Endothelial cell of umbilical vein (primary cell): ENCODE measurements at regions not wholly inside any gene's neighbourhood (a gene's known extent, or its start where the extent isn't known, plus 50 kb on each side); places are given as distances from the start of the nearest gene placed in this dataset.
"Not testable (repeated sequence)": the region's sequence is repeated elsewhere in the genome, so short reads cannot be mapped to it uniquely, and the experiment has no call there.

Source experiments
- BruUV-seq: library from RNA; stranded (reverse); fragments of 400-500 nt; replicated peaks from 2 replicates; lab custom pipeline; 2021; lab: Mats Ljungman, UMichigan
- CTCF ChIA-PET: fragments of 300-600, 350-600 bp; sonication (Branson Sonifier 250); formaldehyde crosslinking; loops from one replicate; lab custom pipeline; 2021; ENCODE audit warnings: antibody characterized with exemption, inconsistent platforms; lab: Charles Lee
- POLR2A ChIA-PET: fragments of 300-600, 350-600 bp; sonication (Branson Sonifier 250); formaldehyde crosslinking; loops from one replicate; lab custom pipeline; 2021; ENCODE audit warnings: antibody characterized with exemption, inconsistent platforms; lab: Charles Lee
- DNase-seq: peaks from one replicate; pipeline ENCODE4 v3.0.0-alpha.2; 2011; ENCODE audit warnings: low read depth, low spot score
- FAIRE-seq: peaks from 2 replicates; lab custom pipeline; 2011; peaks lifted over from hg19 to GRCh38; lab: Jason Lieb, UNC
- H2AFZ ChIP-seq: 2 replicates; pipeline ENCODE4 v1.6.0; 2012; ENCODE audit warnings: low read depth, low read length, control low read depth, inconsistent platforms
- H3K27ac ChIP-seq: 2 replicates; pipeline ENCODE4 v1.5.1; 2011; ENCODE audit warnings: low read depth, mild to moderate bottlenecking, control low read depth, low read length, moderate library complexity; ENCODE audit not compliant: insufficient read depth
- H3K27me3 ChIP-seq, 2 experiments: 2 replicates each; pipeline versions ENCODE4 v1.6.0 to v1.6.1; 2011; ENCODE audit warnings: low read length in 2 of 2, mixed read lengths in 1 of 2; ENCODE audit not compliant: control insufficient read depth in 2 of 2, insufficient read depth in 2 of 2
- H3K36me3 ChIP-seq, 2 experiments: 2 replicates in 1 of 2; 3 replicates in 1 of 2; pipeline ENCODE4 v1.5.1; 2011; ENCODE audit warnings: low read length in 2 of 2, mild to moderate bottlenecking in 1 of 2, moderate library complexity in 1 of 2; ENCODE audit not compliant: control insufficient read depth in 2 of 2, insufficient read depth in 2 of 2; ENCODE audit errors: extremely low read depth in 1 of 2
- H3K4me1 ChIP-seq: 3 replicates; pipeline ENCODE4 v1.5.1; 2011; ENCODE audit warnings: mild to moderate bottlenecking, low read length; ENCODE audit not compliant: control insufficient read depth, insufficient read depth; ENCODE audit errors: extremely low read depth
- H3K4me2 ChIP-seq: 2 replicates; pipeline ENCODE4 v1.6.1; 2011; ENCODE audit warnings: low read length, control low read depth, mixed read lengths; ENCODE audit not compliant: insufficient read depth
- H3K4me3 ChIP-seq, 3 experiments: fragments of 200-600 bp in 1 of 3; sonication (generic), shearing (Covaris generic) in 1 of 3; replicated peaks in 1 of 3; 2 replicates each; pipeline ENCODE4 v1.5.1; 2011 to 2016; ENCODE audit warnings: control low read depth in 3 of 3, low read length in 3 of 3, mild to moderate bottlenecking in 2 of 3, inconsistent platforms in 1 of 3, low read depth in 1 of 3, moderate library complexity in 1 of 3; ENCODE audit not compliant: insufficient read depth in 1 of 3
- H3K79me2 ChIP-seq: 2 replicates; pipeline ENCODE4 v1.6.0; 2012; ENCODE audit warnings: low read length, inconsistent platforms; ENCODE audit not compliant: control insufficient read depth, insufficient read depth
- H3K9ac ChIP-seq: replicated peaks from 2 replicates; pipeline ENCODE3; 2011; ENCODE audit warnings: low read length, control low read depth; ENCODE audit not compliant: insufficient read depth; ENCODE audit errors: extremely low read depth
- H3K9me1 ChIP-seq: replicated peaks from 3 replicates; pipeline ENCODE4 v1.6.0; 2011; ENCODE audit warnings: mild to moderate bottlenecking, low read length; ENCODE audit not compliant: control insufficient read depth, insufficient read depth; ENCODE audit errors: extremely low read depth
- H3K9me3 ChIP-seq: replicated peaks from 2 replicates; pipeline ENCODE4 v1.5.1; 2012; ENCODE audit warnings: low read length, inconsistent platforms; ENCODE audit not compliant: control insufficient read depth, insufficient read depth
- H4K20me1 ChIP-seq: replicated peaks from 2 replicates; pipeline ENCODE3; 2011; ENCODE audit warnings: mild to moderate bottlenecking, low read length; ENCODE audit not compliant: control insufficient read depth, insufficient read depth; ENCODE audit errors: extremely low read depth
- CTCF ChIP-seq, 2 donors: IDR thresholded peaks; 1 replicate in 1 of 2; 2 replicates in 1 of 2; pipeline ENCODE4 v1.5.1; 2011; ENCODE audit warnings: low read length in 2 of 2, mild to moderate bottlenecking in 2 of 2, moderate library complexity in 2 of 2, control low read depth in 1 of 2, inconsistent platforms in 1 of 2, low read depth in 1 of 2; ENCODE audit not compliant: insufficient read depth in 1 of 2; ENCODE audit errors: extremely low read depth in 1 of 2
- EZH2 ChIP-seq: IDR thresholded peaks from 2 replicates; pipeline ENCODE4 v1.6.1; 2012; ENCODE audit warnings: borderline replicate concordance, low read depth, mild to moderate bottlenecking, moderate library complexity, low read length, inconsistent platforms; ENCODE audit not compliant: severe bottlenecking
- GATA2 ChIP-seq: IDR thresholded peaks from 2 replicates; pipeline ENCODE4 v1.7.0; 2011; ENCODE audit warnings: low read depth, mild to moderate bottlenecking, moderate library complexity, mixed read lengths, low read length; ENCODE audit not compliant: insufficient read length, insufficient read depth
- POLR2A ChIP-seq: IDR thresholded peaks from 2 replicates; pipeline ENCODE4 v1.6.1; 2012; ENCODE audit warnings: low read depth, mild to moderate bottlenecking, control low read depth, low read length
- POLR2AphosphoS5 ChIP-seq: IDR thresholded peaks from 2 replicates; pipeline ENCODE4 v1.6.1; 2012; ENCODE audit warnings: low read depth, mild to moderate bottlenecking, control low read depth, low read length, moderate library complexity; ENCODE audit not compliant: insufficient read depth
- dilution Hi-C: fragments of 300-500 bp; cut with MboI; formaldehyde crosslinking; loops from one replicate; pipeline ENCODE4 v1.15.0; 2019; ENCODE audit warnings: low sequenced_read_pairs; ENCODE audit not compliant: extremely low pct_ligation_motif_present
- intact Hi-C: fragments of 100-400 bp; cut with micrococcal nuclease; formaldehyde crosslinking; loops from one replicate; pipeline ENCODE4 v1.10.0; 2022

GRCh38 chr18:1383465-1383864 lies 478.8 kb downstream of the ADCYAP1 start:
- TF ChIP-seq POLR2A, result no peak
- TF ChIP-seq EZH2, result no peak
- TF ChIP-seq GATA2, result no peak
- TF ChIP-seq POLR2AphosphoS5, result no peak
- no peak for TF ChIP-seq CTCF (IDR thresholded peaks at IDR 0.05; ENCODE audit: extremely low read depth in 1 of 2, insufficient read depth in 1 of 2, low read depth in 1 of 2, low read length in 2 of 2)
- no peak for FAIRE-seq
- POLR2A ChIA-PET, result no interaction called here

GRCh38 chr18:1388468-1388867 lies 483.8 kb downstream of the ADCYAP1 start:
- H3K79me2 ChIP-seq, DNase-seq, H3K9ac ChIP-seq, H4K20me1 ChIP-seq, BruUV-seq, H3K27me3 ChIP-seq, POLR2A ChIA-PET, H3K27ac ChIP-seq, dilution Hi-C loops, H2AFZ ChIP-seq, H3K9me3 ChIP-seq, intact Hi-C loops, H3K9me1 ChIP-seq, H3K4me2 ChIP-seq, CTCF ChIA-PET, H3K4me3 ChIP-seq, H3K36me3 ChIP-seq, H3K4me1 ChIP-seq, FAIRE-seq: not testable (repeated sequence)

More at GRCh38 chr18:1383465-1383864, 478.8 kb downstream of the ADCYAP1 start:
- Histone ChIP-seq H3K36me3 (no peaks in the 10 kb centered on the region), H3K27ac (no peak overlapping the region), H3K9me1 (no peaks in the 10 kb centered on the region), H3K79me2 (no peaks in the 10 kb centered on the region), H3K4me3 (no peak overlapping the region), H2AFZ (no peak overlapping the region), H3K9me3 (peaks cover 1% of the 10 kb centered on the region), H3K9ac (no peak overlapping the region), H3K4me1 (no peaks in the 10 kb centered on the region), H3K4me2 (no peak overlapping the region), H3K27me3 (no peaks in the 10 kb centered on the region), H4K20me1 (no peaks in the 10 kb centered on the region)
- DNase-seq, result no peak
- dilution Hi-C loops, result no loop called here
- intact Hi-C loops, result no loop called here
- no TSS peak for BruUV-seq
- CTCF ChIA-PET, result no interaction called here
